HEK293 (cell line): ENCODE measurements at regions not wholly inside any gene's neighbourhood (a gene's known extent, or its start where the extent isn't known, plus 50 kb on each side); places are given as distances from the start of the nearest gene placed in this dataset.
"Not testable (repeated sequence)": the region's sequence is repeated elsewhere in the genome, so short reads cannot be mapped to it uniquely, and the experiment has no call there.

ENCODE experiments used
- CTCF ChIA-PET: fragments of 350-600 bp; formaldehyde crosslinking; extraction: SDS; loops from one replicate; lab custom pipeline; 2021; ENCODE audit warnings: antibody characterized with exemption; lab: Yijun Ruan, JAX
- POLR2A ChIA-PET: fragments of 300-600 bp; formaldehyde crosslinking; extraction: SDS; loops from one replicate; lab custom pipeline; 2020; ENCODE audit warnings: antibody characterized with exemption, inconsistent platforms; lab: Yijun Ruan, JAX
- H3K27ac ChIP-seq: fragments of 200-500 bp; sonication (Bioruptor generic); 2 replicates; pipeline ENCODE4 v1.5.1; 2014; ENCODE audit warnings: low read depth, low read length, control low read depth, inconsistent platforms; ENCODE audit errors: extremely low read depth
- H3K36me3 ChIP-seq, 2 experiments: fragments of 200-500 bp in 1 of 2; sonication (Bioruptor generic) in 1 of 2; 1 replicate in 1 of 2; 2 replicates in 1 of 2; pipeline ENCODE4 v1.5.1; 2014 to 2017; ENCODE audit warnings: inconsistent platforms in 2 of 2, low read length in 2 of 2; ENCODE audit not compliant: control insufficient read depth in 2 of 2, insufficient read depth in 1 of 2
- H3K4me1 ChIP-seq: fragments of 200-500 bp; sonication (Bioruptor generic); 2 replicates; pipeline ENCODE4 v1.5.1; 2014; ENCODE audit warnings: mild to moderate bottlenecking, low read length, inconsistent platforms; ENCODE audit not compliant: control insufficient read depth, insufficient read depth
- H3K4me3 ChIP-seq: 2 replicates; pipeline ENCODE4 v1.5.1; 2011; ENCODE audit warnings: low read depth, mild to moderate bottlenecking, control low read depth, low read length, moderate library complexity
- H3K9me3 ChIP-seq: fragments of 200-500 bp; sonication (Bioruptor generic); 2 replicates; pipeline ENCODE4 v1.5.1; 2014; ENCODE audit warnings: low read depth, low read length, inconsistent platforms; ENCODE audit not compliant: control insufficient read depth, insufficient read depth
- BCL11A ChIP-seq: fragments of 450-650 bp; formaldehyde crosslinking; IDR thresholded peaks from 2 replicates; pipeline ENCODE4 v1.5.1; 2016; ENCODE audit warnings: low read depth, missing biosample characterization, missing genetic modification characterization
- SETDB1 ChIP-seq: IDR thresholded peaks from one replicate; pipeline ENCODE4 v1.6.1; 2017; ENCODE audit warnings: mild to moderate bottlenecking, low read length, moderate library complexity, mixed read lengths; ENCODE audit not compliant: insufficient read length
- SP3 ChIP-seq: fragments of 450-650 bp; formaldehyde crosslinking; IDR thresholded peaks from 2 replicates; pipeline ENCODE4 v1.5.1; 2016; ENCODE audit warnings: missing biosample characterization, missing genetic modification characterization
- ZBTB21 ChIP-seq: fragments of 450-650 bp; formaldehyde crosslinking; IDR thresholded peaks from 2 replicates; pipeline ENCODE4 v1.5.1; 2017; ENCODE audit warnings: missing biosample characterization, missing genetic modification characterization
- ZBTB49 ChIP-seq: fragments of 450-650 bp; formaldehyde crosslinking; IDR thresholded peaks from 2 replicates; pipeline ENCODE4 v1.5.1; 2016; ENCODE audit warnings: missing biosample characterization, missing genetic modification characterization, low read depth
- ZNF121 ChIP-seq: fragments of 450-650 bp; formaldehyde crosslinking; IDR thresholded peaks from 2 replicates; pipeline ENCODE4 v1.5.1; 2016; ENCODE audit warnings: missing biosample characterization, missing genetic modification characterization
- ZNF157 ChIP-seq: fragments of 450-650 bp; formaldehyde crosslinking; IDR thresholded peaks from 2 replicates; pipeline ENCODE4 v1.5.1; 2016; ENCODE audit warnings: missing biosample characterization, missing genetic modification characterization
- ZNF324 ChIP-seq: fragments of 450-650 bp; formaldehyde crosslinking; IDR thresholded peaks from 2 replicates; pipeline ENCODE4 v1.5.1; 2016; ENCODE audit warnings: missing biosample characterization, missing genetic modification characterization
- ZNF560 ChIP-seq: fragments of 450-650 bp; formaldehyde crosslinking; IDR thresholded peaks from 2 replicates; pipeline ENCODE4 v1.5.1; 2017; ENCODE audit warnings: missing biosample characterization, missing genetic modification characterization, borderline replicate concordance
- ZNF585B ChIP-seq: fragments of 450-650 bp; formaldehyde crosslinking; IDR thresholded peaks from 2 replicates; pipeline ENCODE4 v1.5.1; 2016; ENCODE audit warnings: missing biosample characterization, missing genetic modification characterization
- ZNF677 ChIP-seq: fragments of 450-650 bp; IDR thresholded peaks from 2 replicates; pipeline ENCODE4 v1.5.0; 2018; ENCODE audit warnings: missing biosample characterization, mild to moderate bottlenecking, missing genetic modification characterization, moderate library complexity
- ZNF707 ChIP-seq: fragments of 450-650 bp; formaldehyde crosslinking; IDR thresholded peaks from 2 replicates; pipeline ENCODE4 v1.5.1; 2016; ENCODE audit warnings: missing biosample characterization, missing genetic modification characterization
- ZNF747 ChIP-seq: fragments of 450-650 bp; formaldehyde crosslinking; IDR thresholded peaks from 2 replicates; pipeline ENCODE4 v1.5.1; 2016; ENCODE audit warnings: missing biosample characterization, missing genetic modification characterization
- TF ChIP-seq, protein P1 (sequence below): fragments of 450-650 bp; formaldehyde crosslinking; IDR thresholded peaks from 2 replicates; pipeline ENCODE4 v1.5.1; 2017; ENCODE audit warnings: missing biosample characterization, missing genetic modification characterization

DNA sequence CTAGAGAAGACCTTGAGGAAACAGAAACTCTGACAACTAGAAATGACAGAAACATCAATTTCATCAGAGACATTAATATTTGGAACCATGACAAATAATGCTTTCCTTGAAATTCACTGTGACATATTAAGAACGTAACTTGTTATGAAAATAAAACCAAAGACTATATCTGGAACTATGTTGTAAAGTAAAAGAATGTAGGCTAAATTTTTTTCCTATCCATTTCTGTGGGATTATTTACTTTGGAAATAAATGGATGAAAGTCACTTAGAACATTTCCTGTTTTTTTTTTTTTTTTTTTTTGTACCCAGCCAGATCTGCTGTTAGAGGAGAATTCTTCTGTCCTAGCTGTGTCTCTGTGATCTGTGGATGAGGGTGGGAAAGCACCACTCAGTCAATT lies 255.9 kb downstream of the SPRY1 start:
- TF ChIP-seq ZNF560 (tag by site-specific recombination) (no peak), ZNF707 (tag by site-specific recombination) (no peak), ZBTB49 (tag by site-specific recombination) (no peak), SP3 (tag by site-specific recombination) (no peak), ZNF157 (no peak), BCL11A (no peak), ZBTB21 (tag by site-specific recombination) (no peak), ZNF747 (tag by site-specific recombination) (no peak), ZNF121 (tag by site-specific recombination) (no peak)
- TF ChIP-seq, all 188 proteins: peak for 0
- Histone ChIP-seq H3K4me1 (peaks cover 4% of the 10 kb centered on the region; the same call in 1 of the 2 replicates), H3K9me3 (no peaks in the 10 kb centered on the region; the same call in 1 of the 2 replicates), H3K36me3 (no peaks in the 10 kb centered on the region), H3K27ac (no peak overlapping the region), H3K4me3 (no peak overlapping the region)
- ChIA-PET POLR2A (no interaction called here), CTCF (no interaction called here)

GRCh38 chr4:123653236-123653635 lies 256.6 kb downstream of the SPRY1 start:
- Histone ChIP-seq H3K9me3 (no peaks in the 10 kb centered on the region; the same call in 1 of the 2 replicates), H3K4me1 (peaks cover 4% of the 10 kb centered on the region; the same call in 1 of the 2 replicates), H3K27ac (no peak overlapping the region), H3K4me3 (no peak overlapping the region), H3K36me3 (no peaks in the 10 kb centered on the region)
- ChIA-PET POLR2A (no interaction called here), CTCF (no interaction called here)
- no peak for TF ChIP-seq ZNF324
- no peak for TF ChIP-seq ZNF677 (tag by site-specific recombination)
- TF ChIP-seq, protein P1, sequence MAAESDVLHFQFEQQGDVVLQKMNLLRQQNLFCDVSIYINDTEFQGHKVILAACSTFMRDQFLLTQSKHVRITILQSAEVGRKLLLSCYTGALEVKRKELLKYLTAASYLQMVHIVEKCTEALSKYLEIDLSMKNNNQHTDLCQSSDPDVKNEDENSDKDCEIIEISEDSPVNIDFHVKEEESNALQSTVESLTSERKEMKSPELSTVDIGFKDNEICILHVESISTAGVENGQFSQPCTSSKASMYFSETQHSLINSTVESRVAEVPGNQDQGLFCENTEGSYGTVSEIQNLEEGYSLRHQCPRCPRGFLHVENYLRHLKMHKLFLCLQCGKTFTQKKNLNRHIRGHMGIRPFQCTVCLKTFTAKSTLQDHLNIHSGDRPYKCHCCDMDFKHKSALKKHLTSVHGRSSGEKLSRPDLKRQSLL: no peak

DNA sequence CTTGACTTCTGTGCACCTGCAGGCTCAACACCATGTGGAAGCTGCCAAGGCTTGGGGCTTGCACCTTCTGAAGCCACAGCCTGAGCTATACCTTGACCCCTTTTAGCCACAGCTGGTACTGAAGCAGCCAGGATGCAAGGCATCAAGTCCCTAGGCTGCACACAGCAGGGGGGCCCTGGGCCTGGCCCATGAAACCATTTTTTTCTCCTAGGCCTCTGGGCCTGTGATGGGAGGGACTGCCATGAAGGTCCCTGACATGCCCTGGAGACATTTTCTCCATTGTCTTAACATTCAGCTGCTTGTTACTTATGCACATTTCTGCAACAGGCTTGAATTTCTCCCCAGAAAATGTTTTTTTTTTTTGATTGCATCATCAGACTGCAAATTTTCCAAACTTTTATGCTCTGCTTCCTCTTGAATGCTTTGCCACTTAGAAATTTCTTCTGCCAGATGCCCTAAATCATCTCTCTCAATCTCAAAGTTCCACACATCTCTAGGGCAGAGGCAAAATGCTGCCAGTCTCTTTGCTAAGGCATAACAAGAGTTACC lies 260.2 kb downstream of the SPRY1 start:
- POLR2A ChIA-PET: interaction anchor here (0.7 kb wide), 1 partner anchor 664 kb away, joined by 3 read pairs; no protein-coding TSS in a partner anchor
- peak; percentile 95 for TF ChIP-seq ZNF585B (tag by site-specific recombination)
- TF ChIP-seq SETDB1: peak; percentile 64
- CTCF ChIA-PET: interaction anchor here (0.6 kb wide), 1 partner anchor 92 kb away, joined by 3 read pairs; no protein-coding TSS in a partner anchor
- not testable (repeated sequence) for H3K4me3 ChIP-seq, H3K9me3 ChIP-seq, H3K4me1 ChIP-seq, H3K36me3 ChIP-seq, H3K27ac ChIP-seq

GRCh38 chr4:123657606-123658005 lies 261.0 kb downstream of the SPRY1 start:
- H3K4me3 ChIP-seq, H3K27ac ChIP-seq, POLR2A ChIA-PET, H3K36me3 ChIP-seq, H3K4me1 ChIP-seq, H3K9me3 ChIP-seq: not testable (repeated sequence)
- CTCF ChIA-PET: interaction anchor here (1.0 kb wide), 1 partner anchor 94 kb away, joined by 3 read pairs; no protein-coding TSS in a partner anchor
